NB4 (cell line): ENCODE measurements at regions not wholly inside any gene's neighbourhood (a gene's known extent, or its start where the extent isn't known, plus 50 kb on each side); places are given as distances from the start of the nearest gene placed in this dataset.

ENCODE experiments used
- DNase-seq: peaks from one replicate; pipeline ENCODE4 v3.0.0; 2010; ENCODE audit warnings: low read depth
- H3K4me3 ChIP-seq: one replicate; pipeline ENCODE4 v1.5.1; 2011; ENCODE audit warnings: mild to moderate bottlenecking, low read depth, low read length, moderate library complexity
- MAX ChIP-seq: IDR thresholded peaks from 2 replicates; pipeline ENCODE4 v1.6.1; 2011; ENCODE audit warnings: low read depth, low read length
- MYC ChIP-seq: IDR thresholded peaks from 2 replicates; pipeline ENCODE4 v1.6.1; 2011; ENCODE audit warnings: low read depth, low read length
- POLR2A ChIP-seq: IDR thresholded peaks from 2 replicates; pipeline ENCODE4 v1.6.1; 2011; ENCODE audit warnings: mild to moderate bottlenecking; ENCODE audit not compliant: insufficient read length; ENCODE audit errors: extremely low read depth
- TF ChIP-seq, protein P1 (sequence below): IDR thresholded peaks from one replicate; pipeline ENCODE4 v1.5.1; 2012; ENCODE audit warnings: low read depth, low read length

- H3K4me3 ChIP-seq = no peak overlapping the region
- DNase-seq = no peak
- no peak for TF ChIP-seq POLR2A
- no peak for TF ChIP-seq MAX
- TF ChIP-seq, protein P1, sequence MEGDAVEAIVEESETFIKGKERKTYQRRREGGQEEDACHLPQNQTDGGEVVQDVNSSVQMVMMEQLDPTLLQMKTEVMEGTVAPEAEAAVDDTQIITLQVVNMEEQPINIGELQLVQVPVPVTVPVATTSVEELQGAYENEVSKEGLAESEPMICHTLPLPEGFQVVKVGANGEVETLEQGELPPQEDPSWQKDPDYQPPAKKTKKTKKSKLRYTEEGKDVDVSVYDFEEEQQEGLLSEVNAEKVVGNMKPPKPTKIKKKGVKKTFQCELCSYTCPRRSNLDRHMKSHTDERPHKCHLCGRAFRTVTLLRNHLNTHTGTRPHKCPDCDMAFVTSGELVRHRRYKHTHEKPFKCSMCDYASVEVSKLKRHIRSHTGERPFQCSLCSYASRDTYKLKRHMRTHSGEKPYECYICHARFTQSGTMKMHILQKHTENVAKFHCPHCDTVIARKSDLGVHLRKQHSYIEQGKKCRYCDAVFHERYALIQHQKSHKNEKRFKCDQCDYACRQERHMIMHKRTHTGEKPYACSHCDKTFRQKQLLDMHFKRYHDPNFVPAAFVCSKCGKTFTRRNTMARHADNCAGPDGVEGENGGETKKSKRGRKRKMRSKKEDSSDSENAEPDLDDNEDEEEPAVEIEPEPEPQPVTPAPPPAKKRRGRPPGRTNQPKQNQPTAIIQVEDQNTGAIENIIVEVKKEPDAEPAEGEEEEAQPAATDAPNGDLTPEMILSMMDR = no peak
- TF ChIP-seq MYC = no peak
Observed at GRCh38 chr5:121628783-121629182, 222.9 kb upstream of the FTMT start.

DNA sequence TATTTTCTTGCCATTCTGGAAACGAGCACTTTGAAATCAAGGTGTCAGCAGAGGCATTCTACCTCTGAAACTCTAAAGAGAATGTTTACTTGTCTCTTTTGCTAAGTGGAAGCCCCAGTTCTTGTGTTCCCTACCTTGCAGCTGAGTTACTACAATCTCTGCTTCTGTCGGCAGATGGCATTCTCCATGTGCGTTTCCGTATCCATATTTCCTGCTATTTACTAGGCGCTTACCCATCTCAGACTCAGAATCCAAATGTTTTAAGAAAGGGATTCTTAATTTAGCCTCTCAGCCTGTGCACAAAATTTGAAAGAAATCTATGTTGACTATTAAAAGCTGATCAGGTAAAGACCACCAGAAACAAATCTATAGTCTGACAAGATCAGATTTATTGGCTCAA, 221.3 kb upstream of the FTMT start:
- no peak overlapping the region for H3K4me3 ChIP-seq
- DNase-seq = no peak

DNA sequence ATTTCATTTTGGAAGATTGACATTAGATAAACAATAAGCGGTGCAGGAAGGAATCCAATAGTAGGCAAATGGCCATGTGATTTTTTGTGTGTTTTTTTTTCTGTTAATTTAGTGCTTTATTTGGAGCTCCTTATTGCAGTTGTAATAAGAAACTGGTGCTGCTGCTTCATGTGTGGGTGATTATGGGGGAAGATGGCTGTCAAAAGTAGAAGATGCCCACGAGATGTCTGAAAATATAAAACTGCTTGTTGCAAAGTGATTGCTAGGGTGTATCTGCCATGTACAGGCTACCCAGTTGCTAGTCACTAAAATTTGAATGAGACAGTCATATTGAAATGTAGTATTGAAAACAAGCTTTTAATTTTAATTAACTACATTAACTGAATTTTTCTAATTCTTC, 216.7 kb upstream of the FTMT start:
- H3K4me3 ChIP-seq = no peak overlapping the region
- DNase-seq = no peak
- TF ChIP-seq, protein P1 = no peak
- no peak for TF ChIP-seq POLR2A
- no peak for TF ChIP-seq MYC
- no peak for TF ChIP-seq MAX

More for the DNA sequence above, 221.3 kb upstream of the FTMT start:
- TF ChIP-seq, protein P1 = no peak
- no peak for TF ChIP-seq MAX
- TF ChIP-seq MYC = no peak
- TF ChIP-seq POLR2A = no peak

- DNase-seq = no peak
- no peak overlapping the region for H3K4me3 ChIP-seq
- TF ChIP-seq POLR2A = no peak
- no peak for TF ChIP-seq MYC
- TF ChIP-seq MAX = no peak
- TF ChIP-seq, protein P1 = no peak
Observed at GRCh38 chr5:121638126-121638525, 213.6 kb upstream of the FTMT start.

GRCh38 chr5:121640298-121640697, 211.4 kb upstream of the FTMT start:
- no peak overlapping the region for H3K4me3 ChIP-seq
- TF ChIP-seq, protein P1 = no peak
- TF ChIP-seq MAX (no peak), POLR2A (no peak), MYC (no peak)
- DNase-seq = no peak

DNA sequence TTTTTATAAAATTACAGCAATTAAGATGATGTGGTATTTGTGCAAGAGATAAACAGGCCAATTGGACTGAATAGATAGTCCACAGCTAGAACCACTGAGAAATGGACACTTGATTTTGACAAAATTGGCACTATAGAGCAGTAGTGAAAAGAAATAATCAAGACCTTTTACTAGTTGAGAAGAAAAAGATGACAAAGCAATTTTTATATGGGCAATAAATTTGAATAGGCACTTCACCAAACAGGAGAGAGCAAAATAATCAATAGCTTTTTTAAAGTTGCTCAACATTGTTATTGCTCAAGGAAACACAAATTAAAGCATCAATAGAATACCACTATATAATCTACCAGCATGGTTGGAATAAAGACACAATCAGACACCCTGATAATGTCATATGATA, 193.5 kb upstream of the FTMT start:
- H3K4me3 ChIP-seq = no peak overlapping the region
- no peak for DNase-seq
- TF ChIP-seq, protein P1 = no peak
- TF ChIP-seq POLR2A (no peak), MAX (no peak), MYC (no peak)
